B cell (primary cell): ENCODE measurements at regions not wholly inside any gene's neighbourhood (a gene's known extent, or its start where the extent isn't known, plus 50 kb on each side); places are given as distances from the start of the nearest gene placed in this dataset.
A peak's percentile ranks its signal among the peaks of the same experiment; 100 is the strongest.
"Not testable (repeated sequence)": the region's sequence is repeated elsewhere in the genome, so short reads cannot be mapped to it uniquely, and the experiment has no call there.

ENCODE experiments used
- ATAC-seq: fragments of 200-7000 bp; cut with Tn5 transposase; one replicate; pipeline ENCODE4 v1.10.0; 2021; ENCODE audit warnings: low read depth, mild to moderate bottlenecking, moderate number of reproducible peaks, moderate library complexity
- CTCF ChIA-PET: fragments of 350-600 bp; sonication (Branson Sonifier 250); formaldehyde crosslinking; loops from one replicate; lab custom pipeline; 2021; ENCODE audit warnings: antibody characterized with exemption, inconsistent platforms; lab: Charles Lee
- POLR2A ChIA-PET: fragments of 350-600 bp; sonication (Branson Sonifier 250); formaldehyde crosslinking; loops from one replicate; lab custom pipeline; 2021; ENCODE audit warnings: antibody characterized with exemption; lab: Charles Lee
- DNase-seq: peaks from one replicate; pipeline ENCODE4 v3.0.0; 2013
- H2AFZ ChIP-seq: 2 replicates; pipeline ENCODE4 v1.6.1; 2012; ENCODE audit warnings: mild to moderate bottlenecking, low read depth, low read length; ENCODE audit not compliant: insufficient read depth, poor library complexity, severe bottlenecking
- H3K27ac ChIP-seq, 2 donors: 1 replicate in 1 of 2; 2 replicates in 1 of 2; pipeline ENCODE4 v1.5.1; 2012 to 2013; ENCODE audit warnings: low read length in 2 of 2, mild to moderate bottlenecking in 2 of 2, moderate library complexity in 1 of 2
- H3K27me3 ChIP-seq, 4 experiments: fragments of 200-600 bp in 1 of 4; sonication (generic) in 1 of 4; replicated peaks in 1 of 4; 1 replicate in 2 of 4; 2 replicates in 2 of 4; pipeline versions ENCODE4 v1.6.1 to v1.7.0; 2013 to 2016; ENCODE audit warnings: low read length in 3 of 4, mild to moderate bottlenecking in 2 of 4, mixed read lengths in 1 of 4, moderate library complexity in 1 of 4; ENCODE audit not compliant: insufficient read depth in 4 of 4, control insufficient read depth in 3 of 4; ENCODE audit errors: control extremely low read depth in 1 of 4
- H3K36me3 ChIP-seq, 2 experiments: replicated peaks in 1 of 2; 1 replicate in 1 of 2; 2 replicates in 1 of 2; pipeline versions ENCODE4 v1.6.1 to v1.7.1; 2013; ENCODE audit warnings: low read length in 1 of 2; ENCODE audit not compliant: insufficient read depth in 2 of 2, control insufficient read depth in 1 of 2; ENCODE audit errors: control extremely low read depth in 1 of 2, extremely low read depth in 1 of 2
- H3K4me1 ChIP-seq, 2 donors: fragments of 200-600 bp in 1 of 2; sonication (generic) in 1 of 2; 1 replicate in 1 of 2; 2 replicates in 1 of 2; pipeline versions ENCODE4 v1.5.1 to v1.6.1; 2013 to 2017; ENCODE audit warnings: low read length in 2 of 2; ENCODE audit not compliant: control insufficient read depth in 2 of 2, insufficient read depth in 2 of 2
- H3K4me2 ChIP-seq: replicated peaks from 2 replicates; pipeline ENCODE3; 2012; ENCODE audit warnings: mild to moderate bottlenecking, low read depth, low read length; ENCODE audit not compliant: poor library complexity, severe bottlenecking
- H3K4me3 ChIP-seq, 5 experiments: fragments of 200-600 bp in 1 of 5; sonication (generic) in 1 of 5; 1 replicate in 3 of 5; 2 replicates in 2 of 5; pipeline versions ENCODE4 v1.5.1 to v1.7.0; 2011 to 2016; ENCODE audit warnings: low read length in 4 of 5, mild to moderate bottlenecking in 4 of 5, low read depth in 2 of 5, control low read depth in 1 of 5, moderate library complexity in 1 of 5; ENCODE audit not compliant: insufficient read depth in 1 of 5; ENCODE audit errors: control extremely low read depth in 1 of 5, extremely low read depth in 1 of 5
- H3K79me2 ChIP-seq: fragments of 200-600 bp; sonication (generic); one replicate; pipeline ENCODE4 v1.6.0; 2016; ENCODE audit warnings: low read length; ENCODE audit not compliant: control insufficient read depth, insufficient read depth
- H3K9ac ChIP-seq: fragments of 200-600 bp; sonication (generic); 2 replicates; pipeline ENCODE4 v1.6.1; 2017; ENCODE audit warnings: mild to moderate bottlenecking, low read length, moderate library complexity
- H3K9me3 ChIP-seq, 3 donors: one replicate each; pipeline versions ENCODE4 v1.6.1 to v1.7.1; 2013; ENCODE audit warnings: low read length in 2 of 3; ENCODE audit not compliant: control insufficient read depth in 2 of 3, insufficient read depth in 1 of 3; ENCODE audit errors: control extremely low read depth in 1 of 3
- H4K20me1 ChIP-seq: 2 replicates; pipeline ENCODE4 v1.6.0; 2012; ENCODE audit warnings: mild to moderate bottlenecking, low read length; ENCODE audit not compliant: insufficient read depth, control insufficient read depth, poor library complexity, severe bottlenecking
- H3K27ac Mint-ChIP-seq: one replicate; pipeline ENCODE4 v1.8.0; 2021; ENCODE audit warnings: mixed read lengths
- H3K27me3 Mint-ChIP-seq: one replicate; pipeline ENCODE4 v1.8.0; 2021; ENCODE audit warnings: mixed read lengths
- H3K4me1 Mint-ChIP-seq: one replicate; pipeline ENCODE4 v1.8.0; 2021; ENCODE audit warnings: mixed read lengths
- H3K4me3 Mint-ChIP-seq: one replicate; pipeline ENCODE4 v1.8.0; 2021; ENCODE audit warnings: mixed read lengths
- H3K9me3 Mint-ChIP-seq: one replicate; pipeline ENCODE4 v1.8.0; 2022; ENCODE audit warnings: mixed read lengths; ENCODE audit not compliant: insufficient read depth
- WGBS: methylation state at CpG from one replicate; pipeline ENCODE4 v1.1.5; 2013; ENCODE audit warnings: missing lambda C conversion rate; ENCODE audit not compliant: insufficient coverage; 5-methylcytosine and 5-hydroxymethylcytosine counted together
- intact Hi-C: fragments of 100-400 bp; cut with micrococcal nuclease; formaldehyde crosslinking; loops from one replicate; pipeline ENCODE4 v1.10.0; 2022

GRCh38 chr11:71707083-71707482 lies 124.4 kb upstream of the KRTAP5-11 start:
- intact Hi-C loops, H3K4me2 ChIP-seq, H3K4me1 ChIP-seq, H3K4me1 Mint-ChIP-seq, ATAC-seq, H3K79me2 ChIP-seq, H3K9me3 ChIP-seq, POLR2A ChIA-PET, H3K27ac Mint-ChIP-seq, H3K9ac ChIP-seq, H3K27ac ChIP-seq, H3K9me3 Mint-ChIP-seq, H2AFZ ChIP-seq, DNase-seq, H3K27me3 ChIP-seq, H4K20me1 ChIP-seq, H3K4me3 Mint-ChIP-seq, CTCF ChIA-PET, H3K4me3 ChIP-seq, H3K36me3 ChIP-seq: not testable (repeated sequence)
- 94% methylated on average over 11 of the region's 12 CpGs for WGBS
- H3K27me3 Mint-ChIP-seq = peaks cover 14% of the 10 kb centered on the region

DNA sequence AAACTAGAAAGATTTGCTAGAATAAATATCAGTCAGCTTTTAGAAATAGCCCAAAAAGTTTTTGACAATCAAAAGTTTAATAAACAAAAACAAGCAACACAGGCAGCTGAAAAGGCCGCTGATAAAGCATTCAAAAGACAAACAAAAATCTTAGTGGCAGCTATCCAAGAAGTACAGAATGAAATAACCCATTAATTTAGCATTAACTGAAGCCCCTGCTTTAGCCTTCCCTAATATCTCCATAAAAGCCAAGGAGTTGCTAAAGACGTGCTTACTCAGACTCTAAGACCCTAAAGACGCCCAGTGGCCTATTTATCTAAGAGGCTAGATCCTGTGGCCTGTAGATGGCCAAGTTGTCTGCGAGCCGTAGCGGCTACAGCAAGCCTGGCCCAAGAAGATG lies 123.5 kb upstream of the DEFB108B start:
- H3K79me2 ChIP-seq, H3K27ac ChIP-seq, H3K4me3 Mint-ChIP-seq, H3K4me3 ChIP-seq, H3K4me2 ChIP-seq, H3K36me3 ChIP-seq, H3K9me3 Mint-ChIP-seq, H3K4me1 Mint-ChIP-seq, ATAC-seq, H3K9me3 ChIP-seq, H4K20me1 ChIP-seq, DNase-seq, intact Hi-C loops, H2AFZ ChIP-seq, H3K27ac Mint-ChIP-seq, H3K4me1 ChIP-seq, CTCF ChIA-PET, POLR2A ChIA-PET, H3K9ac ChIP-seq, H3K27me3 ChIP-seq: not testable (repeated sequence)
- 96% methylated on average over 5 of the region's 6 CpGs for WGBS
- peaks cover 10% of the 10 kb centered on the region for H3K27me3 Mint-ChIP-seq

- WGBS = 86% methylated on average over 11 of the region's 16 CpGs
- DNase-seq = peak; percentile 9
- H2AFZ ChIP-seq, H4K20me1 ChIP-seq, H3K4me1 ChIP-seq, CTCF ChIA-PET, H3K4me2 ChIP-seq, H3K79me2 ChIP-seq, POLR2A ChIA-PET, H3K4me1 Mint-ChIP-seq, H3K27ac ChIP-seq, H3K9me3 Mint-ChIP-seq, H3K9me3 ChIP-seq, H3K9ac ChIP-seq, intact Hi-C loops, H3K27me3 ChIP-seq, ATAC-seq, H3K36me3 ChIP-seq, H3K4me3 Mint-ChIP-seq, H3K4me3 ChIP-seq, H3K27ac Mint-ChIP-seq: not testable (repeated sequence)
- peaks cover 14% of the 10 kb centered on the region for H3K27me3 Mint-ChIP-seq
These were observed 122.8 kb upstream of the DEFB108B start for GRCh38 chr11:71710171-71710671.

DNA sequence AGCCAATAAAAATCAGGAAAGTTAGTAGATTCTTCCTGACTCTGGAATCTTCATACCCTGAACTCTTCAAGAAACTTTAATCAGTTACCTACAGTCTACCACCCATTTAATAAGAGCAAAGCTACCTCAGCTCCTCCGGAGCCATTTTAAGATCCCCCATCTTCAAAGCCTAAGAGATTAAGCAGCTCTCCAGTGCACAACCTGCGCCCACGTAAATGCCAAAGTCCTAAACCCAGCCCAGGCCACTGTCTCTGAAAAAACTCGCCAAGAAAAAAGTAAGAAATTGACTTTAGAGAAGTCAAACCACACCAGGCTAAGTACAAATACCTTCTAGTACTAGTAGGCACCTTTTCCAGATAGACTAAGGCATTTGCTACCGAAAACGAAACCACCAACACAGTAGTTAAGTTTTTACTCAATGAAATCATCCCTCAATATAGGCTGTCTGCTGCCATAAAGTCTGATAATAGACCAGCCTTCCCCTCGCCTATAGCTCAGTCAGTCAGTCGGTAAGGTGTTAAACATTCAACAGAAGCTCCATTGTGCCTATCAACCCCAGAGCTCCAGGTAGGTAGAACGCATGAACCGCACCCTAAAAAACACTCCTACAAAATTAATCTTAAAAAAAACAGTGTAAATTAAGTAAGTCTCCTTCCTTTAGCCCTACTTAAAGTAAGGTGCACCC lies 122.2 kb upstream of the DEFB108B start:
- POLR2A ChIA-PET, H3K79me2 ChIP-seq, H3K27ac Mint-ChIP-seq, H3K9me3 ChIP-seq, H4K20me1 ChIP-seq, intact Hi-C loops, H3K4me1 Mint-ChIP-seq, H3K36me3 ChIP-seq, ATAC-seq, H3K4me1 ChIP-seq, H3K4me3 ChIP-seq, H3K4me3 Mint-ChIP-seq, H3K27me3 ChIP-seq, H3K9me3 Mint-ChIP-seq, CTCF ChIA-PET, H3K27ac ChIP-seq, DNase-seq, H3K4me2 ChIP-seq, H2AFZ ChIP-seq, H3K9ac ChIP-seq: not testable (repeated sequence)
- WGBS = 87% methylated on average over 6 of the region's 10 CpGs
- peaks cover 14% of the 10 kb centered on the region for H3K27me3 Mint-ChIP-seq
